GM12864 (cell line): ENCODE measurements at regions not wholly inside any gene's neighbourhood (a gene's known extent, or its start where the extent isn't known, plus 50 kb on each side); places are given as distances from the start of the nearest gene placed in this dataset.

Experiments
- DNase-seq: peaks from one replicate; pipeline ENCODE4 v3.0.0-alpha.2; 2011; ENCODE audit warnings: low read depth
- H3K4me3 ChIP-seq: 2 replicates; pipeline ENCODE4 v1.5.1; 2011; ENCODE audit warnings: mild to moderate bottlenecking, low read depth, low read length, control low read depth
- TF ChIP-seq, protein P1 (sequence below): IDR thresholded peaks from 2 replicates; pipeline ENCODE4 v1.5.1; 2011; ENCODE audit warnings: low read depth, mild to moderate bottlenecking, moderate library complexity, low read length, control low read depth, inconsistent platforms; ENCODE audit errors: missing control alignments

DNA sequence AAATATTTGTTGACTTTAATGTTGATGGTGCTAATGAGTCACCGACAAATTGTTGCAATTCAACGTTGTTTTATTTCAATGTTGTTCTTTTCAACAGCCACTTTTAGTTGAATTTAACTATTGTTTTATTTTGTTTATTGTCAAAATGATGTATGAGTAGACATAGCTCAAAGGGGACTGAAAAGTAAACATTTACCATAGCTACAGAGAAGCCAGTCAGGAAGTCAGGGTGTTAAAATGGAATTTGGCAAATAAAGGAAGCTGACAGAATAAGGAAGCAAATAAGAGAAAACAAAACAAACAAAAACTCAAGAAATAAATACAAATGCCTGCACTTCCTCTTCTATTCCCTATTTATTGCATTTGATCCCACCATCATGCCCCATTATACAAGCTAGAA is 648.4 kb upstream of the HTR2C start:
- TF ChIP-seq, protein P1, sequence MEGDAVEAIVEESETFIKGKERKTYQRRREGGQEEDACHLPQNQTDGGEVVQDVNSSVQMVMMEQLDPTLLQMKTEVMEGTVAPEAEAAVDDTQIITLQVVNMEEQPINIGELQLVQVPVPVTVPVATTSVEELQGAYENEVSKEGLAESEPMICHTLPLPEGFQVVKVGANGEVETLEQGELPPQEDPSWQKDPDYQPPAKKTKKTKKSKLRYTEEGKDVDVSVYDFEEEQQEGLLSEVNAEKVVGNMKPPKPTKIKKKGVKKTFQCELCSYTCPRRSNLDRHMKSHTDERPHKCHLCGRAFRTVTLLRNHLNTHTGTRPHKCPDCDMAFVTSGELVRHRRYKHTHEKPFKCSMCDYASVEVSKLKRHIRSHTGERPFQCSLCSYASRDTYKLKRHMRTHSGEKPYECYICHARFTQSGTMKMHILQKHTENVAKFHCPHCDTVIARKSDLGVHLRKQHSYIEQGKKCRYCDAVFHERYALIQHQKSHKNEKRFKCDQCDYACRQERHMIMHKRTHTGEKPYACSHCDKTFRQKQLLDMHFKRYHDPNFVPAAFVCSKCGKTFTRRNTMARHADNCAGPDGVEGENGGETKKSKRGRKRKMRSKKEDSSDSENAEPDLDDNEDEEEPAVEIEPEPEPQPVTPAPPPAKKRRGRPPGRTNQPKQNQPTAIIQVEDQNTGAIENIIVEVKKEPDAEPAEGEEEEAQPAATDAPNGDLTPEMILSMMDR: no peak
- no peak overlapping the region for H3K4me3 ChIP-seq
- DNase-seq: no peak

DNA sequence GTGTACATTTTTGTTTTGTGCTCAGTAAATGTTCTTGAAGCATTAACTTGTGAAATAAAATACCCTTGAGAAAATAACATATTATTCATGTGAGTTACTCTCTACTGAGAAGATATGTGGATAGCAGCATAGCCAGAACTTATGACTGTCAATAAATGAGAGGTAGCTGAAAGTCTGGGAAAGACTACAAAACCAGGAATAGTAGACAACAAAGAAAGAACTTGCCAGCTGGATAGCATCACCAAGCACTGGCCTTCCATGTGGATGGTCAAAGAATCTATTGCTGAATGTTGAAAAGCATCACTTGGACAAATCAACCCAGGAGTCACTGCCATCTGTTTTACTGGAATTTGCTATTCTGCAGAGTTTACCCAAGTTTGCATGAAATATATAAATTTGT is 650.0 kb upstream of the HTR2C start:
- no peak overlapping the region for H3K4me3 ChIP-seq
- TF ChIP-seq, protein P1: no peak
- DNase-seq: no peak

DNA sequence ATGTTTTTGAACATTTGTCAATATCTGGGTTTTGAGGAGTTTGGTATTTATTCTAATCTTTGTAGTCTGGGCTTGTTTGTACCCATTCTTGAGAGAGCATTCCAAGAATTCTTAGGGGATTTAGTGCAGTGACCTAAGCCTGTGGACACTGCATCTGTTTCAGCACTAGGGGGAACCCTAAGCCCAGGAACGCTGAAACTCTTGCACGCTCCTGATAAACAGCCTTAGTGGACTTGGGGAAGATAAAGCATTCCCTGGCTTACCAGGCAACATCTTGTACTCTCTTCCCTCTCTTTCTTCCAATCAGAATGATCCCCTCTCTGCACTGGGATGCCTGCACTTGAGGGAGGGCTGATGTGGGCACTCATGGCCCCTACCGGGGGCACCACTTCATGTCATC is 654.9 kb upstream of the HTR2C start:
- DNase-seq: no peak
- TF ChIP-seq, protein P1: peak; percentile 49

DNA sequence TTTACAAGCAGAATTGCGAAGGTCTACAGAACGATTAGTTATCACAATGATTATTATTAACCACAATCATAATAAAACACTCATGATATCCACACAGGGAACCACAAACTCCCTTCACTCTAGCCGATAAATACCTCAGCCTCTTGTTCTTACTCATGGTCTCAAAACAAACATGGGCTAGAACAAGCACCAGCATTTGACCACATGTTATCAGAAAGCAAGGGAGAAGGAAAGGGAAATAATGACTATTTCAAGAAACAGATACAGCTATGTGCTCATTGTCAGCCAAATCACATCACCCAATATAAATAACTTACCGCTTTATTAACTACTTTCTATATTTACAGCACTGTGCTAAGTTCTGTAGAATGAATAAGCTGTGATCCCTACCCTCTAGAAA is 663.2 kb upstream of the HTR2C start:
- H3K4me3 ChIP-seq: no peak overlapping the region
- DNase-seq: no peak
- TF ChIP-seq, protein P1: no peak

More for the DNA sequence above, 654.9 kb upstream of the HTR2C start:
- no peak overlapping the region for H3K4me3 ChIP-seq

DNA sequence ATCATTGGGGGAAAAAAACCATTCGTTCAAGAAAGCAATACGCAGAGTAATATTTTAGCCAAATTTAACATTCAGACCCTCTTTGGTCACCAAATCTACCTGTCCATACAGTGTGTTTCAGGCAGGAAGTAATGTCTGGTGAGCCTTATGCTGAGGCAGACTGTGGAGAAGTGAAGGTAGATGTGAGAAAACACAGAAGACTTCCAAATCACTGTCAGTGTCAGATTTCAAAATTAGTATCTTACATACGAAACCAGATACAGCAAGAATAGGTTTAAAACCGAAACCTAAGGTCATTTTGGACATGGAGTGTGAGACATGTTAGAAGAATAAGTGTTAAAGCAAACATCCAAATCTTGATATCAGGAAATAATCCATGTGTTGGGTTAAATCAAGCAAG is 664.5 kb upstream of the HTR2C start:
- TF ChIP-seq, protein P1: no peak
- no peak overlapping the region for H3K4me3 ChIP-seq

DNA sequence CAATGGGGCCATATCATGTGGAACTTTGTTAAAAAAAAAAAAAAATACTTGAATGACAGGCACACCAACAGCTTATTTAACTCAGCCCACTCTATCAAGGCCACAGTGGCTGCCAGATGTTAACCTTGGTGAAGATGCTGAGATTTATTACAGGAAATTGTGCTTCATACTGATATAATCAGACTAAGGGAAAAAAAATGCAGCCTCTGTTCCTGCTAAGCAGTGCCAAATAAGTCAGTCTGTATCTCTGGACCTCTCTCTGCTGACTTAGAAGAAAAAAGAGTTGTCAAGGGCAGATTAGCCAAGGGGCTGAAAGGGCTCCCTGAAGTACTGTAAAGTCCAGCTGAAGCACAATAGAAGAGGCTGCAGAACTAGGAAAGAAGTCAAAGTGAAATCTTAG is 677.7 kb upstream of the HTR2C start:
- no peak for DNase-seq
- H3K4me3 ChIP-seq: no peak overlapping the region
- TF ChIP-seq, protein P1: no peak

More for the DNA sequence above, 664.5 kb upstream of the HTR2C start:
- DNase-seq: no peak

DNA sequence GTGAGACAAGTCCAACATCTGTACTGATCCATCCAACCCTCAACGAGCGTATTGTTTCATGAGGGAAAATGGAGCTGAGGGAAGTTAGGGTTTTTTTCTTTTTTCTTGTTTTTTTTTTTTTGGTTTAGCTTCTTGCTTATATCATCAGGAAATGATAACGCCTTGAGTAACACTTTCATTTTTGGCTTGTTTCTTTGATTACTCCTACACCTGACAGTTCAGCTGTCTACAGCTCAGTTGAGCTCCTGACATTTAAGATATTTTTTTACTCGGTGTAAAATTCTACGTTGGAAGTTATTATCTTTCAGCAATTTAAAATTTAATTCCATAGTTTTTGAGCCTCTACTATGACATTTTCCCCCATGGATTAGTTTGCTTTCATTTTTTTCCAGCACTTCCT is 691.0 kb upstream of the HTR2C start:
- H3K4me3 ChIP-seq: no peak overlapping the region
- DNase-seq: no peak
- TF ChIP-seq, protein P1: no peak
